Cerebellar nuclear complex (tissue), 1 donor: ENCODE measurements at regions not wholly inside any gene's neighbourhood (a gene's known extent, or its start where the extent isn't known, plus 50 kb on each side); places are given as distances from the start of the nearest gene placed in this dataset.
"Not testable (repeated sequence)": the region's sequence is repeated elsewhere in the genome, so short reads cannot be mapped to it uniquely, and the experiment has no call there.

Experiments
- DNase-seq, 2 experiments: peaks; one replicate each; lab custom pipeline; 2025; lab: John Stamatoyannopoulos, UW

- DNase-seq = no peak
Measured at GRCh38 chr3:139134678-139135372, 90.1 kb upstream of the PRR23C start.

- no peak for DNase-seq
Measured at GRCh38 chr3:139135657-139136056, 91.0 kb upstream of the PRR23C start.

- DNase-seq = no peak
Measured at GRCh38 chr3:139136469-139137202, 91.9 kb upstream of the PRR23C start.

GRCh38 chr3:139140553-139140952 is 95.9 kb upstream of the PRR23C start:
- no peak for DNase-seq

- not testable (repeated sequence) for DNase-seq
Measured at GRCh38 chr3:139145980-139146379, 101.3 kb upstream of the PRR23C start.

- no peak for DNase-seq
Measured at GRCh38 chr3:139151530-139151929, 106.8 kb upstream of the PRR23C start.

GRCh38 chr3:139153434-139153833 is 108.7 kb upstream of the PRR23C start:
- DNase-seq = not testable (repeated sequence)

- DNase-seq = no peak
Measured at GRCh38 chr3:139157161-139157932, 112.7 kb upstream of the PRR23C start.

- DNase-seq = no peak
Measured at GRCh38 chr3:139159356-139159755, 114.7 kb upstream of the PRR23C start.

- no peak for DNase-seq
Measured at GRCh38 chr3:139173372-139174108, 128.8 kb upstream of the PRR23C start.

GRCh38 chr3:139180489-139180888 is 135.8 kb upstream of the PRR23C start:
- DNase-seq = no peak

- DNase-seq = no peak
Measured at GRCh38 chr3:139182143-139182542, 137.5 kb upstream of the PRR23C start.

- no peak for DNase-seq
Measured at GRCh38 chr3:139182598-139182997, 137.9 kb upstream of the PRR23C start.

GRCh38 chr3:139185527-139185926 is 140.8 kb upstream of the PRR23C start:
- DNase-seq = no peak

- DNase-seq = no peak
Measured at GRCh38 chr3:139187154-139187553, 142.5 kb upstream of the PRR23C start.

- DNase-seq = no peak
Measured at GRCh38 chr3:139187648-139188047, 143.0 kb upstream of the PRR23C start.

GRCh38 chr3:139189943-139190342 is 145.3 kb upstream of the PRR23C start:
- DNase-seq = no peak

GRCh38 chr3:139194421-139194820 is 149.4 kb upstream of the MRPS22 start:
- not testable (repeated sequence) for DNase-seq

GRCh38 chr3:139196146-139196545 is 147.7 kb upstream of the MRPS22 start:
- not testable (repeated sequence) for DNase-seq

- no peak for DNase-seq
Measured at GRCh38 chr3:139197251-139197650, 146.6 kb upstream of the MRPS22 start.

- DNase-seq = no peak
Measured at GRCh38 chr3:139198186-139198585, 145.6 kb upstream of the MRPS22 start.

- DNase-seq = no peak
Measured at GRCh38 chr3:139198929-139199328, 144.9 kb upstream of the MRPS22 start.
